NCI-H446 treated with DMSO at 0.1 percent for 48 hours (cell line): ENCODE measurements at regions not wholly inside any gene's neighbourhood (a gene's known extent, or its start where the extent isn't known, plus 50 kb on each side); places are given as distances from the start of the nearest gene placed in this dataset.

Source experiments
- DNase-seq: peaks from one replicate; lab custom pipeline; 2025; lab: John Stamatoyannopoulos, UW

GRCh38 chr6:74879976-74880375, 325.9 kb downstream of the COL12A1 start:
- no peak for DNase-seq

- no peak for DNase-seq
Measured at GRCh38 chr6:74879234-74879633, 326.6 kb downstream of the COL12A1 start.

DNA sequence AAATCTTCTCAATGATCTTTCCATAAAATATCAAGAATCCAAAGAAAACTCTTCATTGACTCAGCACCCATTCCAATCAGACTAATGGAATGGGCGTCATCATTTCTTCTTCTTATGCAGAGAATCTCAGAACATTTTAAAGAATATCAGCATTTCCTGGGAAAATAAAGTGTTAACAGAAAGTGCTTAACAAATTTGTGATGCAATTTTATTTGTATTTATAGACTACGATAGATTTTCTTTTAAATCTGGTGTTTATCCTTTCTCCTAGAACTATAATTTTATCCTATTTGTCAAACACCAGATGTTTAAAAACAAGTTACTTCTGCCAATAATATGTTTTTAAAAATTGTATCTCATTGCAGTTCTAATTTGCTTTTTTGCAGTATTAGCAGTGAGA, 330.7 kb downstream of the COL12A1 start:
- DNase-seq = no peak

- no peak for DNase-seq
Measured at GRCh38 chr6:74872754-74873476, 332.9 kb downstream of the COL12A1 start.

- DNase-seq = no peak
Measured at GRCh38 chr6:74871757-74872156, 334.1 kb downstream of the COL12A1 start.

- no peak for DNase-seq
Measured at GRCh38 chr6:74870403-74870802, 335.4 kb downstream of the COL12A1 start.

GRCh38 chr6:74867291-74867690, 338.6 kb downstream of the COL12A1 start:
- DNase-seq = no peak

GRCh38 chr6:74863968-74864367, 341.9 kb downstream of the COL12A1 start:
- no peak for DNase-seq

DNA sequence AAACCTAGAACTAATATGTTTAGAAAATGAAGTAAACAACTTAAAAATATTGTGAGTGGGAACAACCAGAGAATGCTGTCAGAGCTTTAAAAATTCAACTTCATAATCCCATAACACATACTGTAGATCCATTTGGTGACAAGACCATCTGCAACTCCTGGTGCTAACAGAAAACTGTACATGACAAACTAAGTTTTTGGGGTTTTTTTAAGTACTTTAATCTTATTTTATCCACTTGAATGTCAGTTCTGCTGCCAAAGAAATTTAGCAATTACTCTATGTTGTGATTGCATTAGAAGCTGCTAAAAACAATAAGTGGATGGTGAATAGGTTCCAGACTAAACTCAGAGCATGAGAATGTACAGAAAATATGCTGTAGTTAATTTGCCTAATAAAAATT, 345.4 kb downstream of the COL12A1 start:
- no peak for DNase-seq

DNA sequence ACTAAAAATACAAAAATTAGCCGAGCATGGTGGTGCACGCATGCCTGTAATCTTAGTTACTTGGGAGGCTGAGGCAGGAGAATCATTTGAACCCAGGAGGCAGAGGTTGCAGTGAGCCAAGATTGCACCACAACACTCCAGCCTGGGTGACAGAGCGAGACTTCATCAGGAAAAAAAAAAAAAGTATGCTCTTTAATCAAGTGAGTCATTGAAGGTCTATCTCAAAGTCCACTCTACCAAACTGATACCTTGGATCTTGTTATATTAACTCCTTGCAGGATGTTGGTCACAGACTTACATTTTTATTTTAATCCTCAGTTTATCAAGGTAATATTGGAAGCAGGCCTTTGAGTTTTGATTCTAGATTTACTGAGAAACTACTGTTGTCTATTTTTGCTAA, 348.7 kb downstream of the COL12A1 start:
- DNase-seq = no peak

GRCh38 chr6:74853991-74854390, 351.9 kb downstream of the COL12A1 start:
- DNase-seq = no peak

DNA sequence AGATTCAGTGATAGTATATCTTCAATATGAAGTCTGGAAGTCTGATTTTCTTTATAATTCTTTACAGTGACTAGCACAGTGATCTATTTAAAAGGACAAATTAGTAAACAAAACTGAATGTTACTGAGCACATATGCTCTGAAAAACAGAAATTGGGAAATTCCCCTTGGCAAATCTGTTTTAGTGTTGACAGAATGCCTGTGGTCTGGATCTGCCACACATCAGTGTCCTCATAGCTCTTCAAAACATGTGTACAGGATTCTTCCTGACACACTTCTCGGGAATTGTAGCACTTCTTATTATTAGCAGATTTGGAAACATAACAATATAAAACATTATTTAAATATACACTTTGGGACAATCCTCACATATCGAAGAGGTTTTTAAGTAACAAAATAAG, 354.3 kb downstream of the COL12A1 start:
- no peak for DNase-seq

GRCh38 chr6:74840953-74841352, 364.9 kb downstream of the COL12A1 start:
- no peak for DNase-seq

GRCh38 chr6:74834967-74835366, 370.9 kb downstream of the COL12A1 start:
- no peak for DNase-seq

DNA sequence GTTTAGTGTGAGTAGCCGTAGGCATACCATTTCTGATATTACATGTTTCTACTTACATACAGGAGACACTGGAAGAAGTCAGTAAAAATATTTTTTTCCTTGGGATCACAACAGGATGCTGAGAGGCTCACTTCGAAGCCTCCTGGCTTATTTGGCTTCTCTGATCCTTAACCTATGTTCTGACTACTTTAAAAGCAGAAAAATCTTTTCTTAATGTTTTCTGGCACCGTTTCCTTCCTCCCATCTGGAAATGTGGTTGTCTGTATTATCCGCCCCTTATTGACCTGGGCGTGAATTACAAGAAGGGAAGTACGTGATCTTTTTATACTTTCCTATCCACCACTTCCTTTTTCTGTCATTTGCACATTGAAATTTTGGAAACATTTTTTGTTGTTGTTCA, 379.6 kb downstream of the COL12A1 start:
- DNase-seq = no peak

DNA sequence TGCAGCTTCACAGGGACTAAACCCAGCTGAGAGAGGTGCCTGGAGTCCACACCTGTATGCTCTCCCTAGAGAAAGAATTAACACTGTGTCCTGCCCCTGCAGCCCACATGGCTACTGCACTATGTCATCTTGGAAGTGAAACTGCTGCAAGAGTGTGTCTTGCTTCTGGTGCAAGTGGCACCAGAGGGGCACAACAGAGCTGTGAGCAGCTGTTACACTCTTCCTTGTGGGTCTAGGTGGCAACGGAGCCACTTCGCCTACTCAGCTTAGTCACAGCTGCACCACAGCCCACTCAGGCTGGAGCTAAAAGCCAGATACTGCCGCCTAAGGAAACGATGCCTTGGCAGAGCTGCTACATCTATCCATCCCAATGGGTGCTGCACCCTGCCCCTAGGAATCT, 391.4 kb downstream of the COL12A1 start:
- DNase-seq = no peak

DNA sequence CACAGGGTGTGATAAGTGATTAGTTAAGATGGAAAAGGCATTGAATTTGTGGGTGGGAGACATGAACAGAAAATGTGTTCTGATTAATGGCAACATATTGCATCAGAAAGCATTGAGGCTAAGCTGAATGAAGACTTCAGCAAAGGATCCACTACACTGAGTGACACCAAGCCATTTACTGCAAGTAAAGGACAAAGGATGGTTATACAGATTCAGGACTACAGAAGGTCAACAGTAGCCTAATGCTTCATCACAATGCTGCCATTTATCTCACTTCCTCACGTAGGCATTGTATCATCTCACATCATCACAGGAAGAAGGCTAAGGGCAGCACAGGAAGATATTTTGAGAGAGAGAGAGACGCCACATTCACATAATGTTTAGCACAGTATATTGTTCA, 398.2 kb downstream of the COL12A1 start:
- DNase-seq = no peak

GRCh38 chr6:74805916-74806696, 399.7 kb downstream of the COL12A1 start:
- DNase-seq = no peak

GRCh38 chr6:74798302-74798701, 407.6 kb downstream of the COL12A1 start:
- DNase-seq = no peak

GRCh38 chr6:74785236-74785635, 420.6 kb downstream of the COL12A1 start:
- DNase-seq = no peak

DNA sequence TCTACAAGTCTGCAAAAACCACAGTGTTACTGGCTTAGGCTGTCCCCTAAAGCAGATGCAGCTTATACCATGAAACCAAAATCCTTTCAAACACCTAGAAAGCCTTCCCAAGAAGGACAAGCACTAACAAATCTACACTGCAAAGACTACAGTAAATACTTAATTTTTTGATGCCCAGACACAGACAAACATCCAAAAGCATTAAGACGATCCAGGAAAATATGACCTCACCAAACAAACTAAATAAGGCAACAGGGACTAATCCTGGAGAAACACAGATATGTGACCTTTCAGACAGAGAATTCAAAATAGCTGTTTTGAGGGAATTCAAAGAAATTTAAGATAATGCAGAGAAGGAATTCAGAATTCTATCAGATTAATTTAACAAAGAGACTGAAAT, 423.5 kb downstream of the COL12A1 start:
- no peak for DNase-seq

- no peak for DNase-seq
Measured at GRCh38 chr6:74780831-74781230, 425.0 kb downstream of the COL12A1 start.

DNA sequence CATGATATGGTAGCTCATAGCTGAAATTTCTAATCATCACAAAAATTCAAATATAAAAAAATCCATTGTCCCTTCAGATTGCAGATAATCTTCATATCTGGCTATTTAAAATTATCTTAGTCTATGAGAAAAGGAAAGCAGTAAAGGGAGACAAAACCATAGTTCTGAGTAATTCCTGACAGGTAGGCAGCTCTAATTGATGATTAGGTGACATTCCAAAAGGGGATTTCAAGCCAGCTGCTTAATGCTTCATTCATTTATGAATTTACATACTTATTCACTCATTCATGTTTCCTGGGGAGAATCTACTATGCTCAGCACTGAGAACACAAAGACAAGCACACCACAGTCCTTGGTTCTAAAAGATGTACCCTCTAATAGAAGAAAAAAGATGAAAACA, 437.1 kb downstream of the COL12A1 start:
- no peak for DNase-seq

GRCh38 chr6:74768120-74768519, 437.7 kb downstream of the COL12A1 start:
- no peak for DNase-seq
